SHP77 treated with DMSO at 0.1 percent for 48 hours (cell line): ENCODE measurements at regions not wholly inside any gene's neighbourhood (a gene's known extent, or its start where the extent isn't known, plus 50 kb on each side); places are given as distances from the start of the nearest gene placed in this dataset.

Experiments used
- DNase-seq: peaks from one replicate; lab custom pipeline; 2025; lab: John Stamatoyannopoulos, UW

DNA sequence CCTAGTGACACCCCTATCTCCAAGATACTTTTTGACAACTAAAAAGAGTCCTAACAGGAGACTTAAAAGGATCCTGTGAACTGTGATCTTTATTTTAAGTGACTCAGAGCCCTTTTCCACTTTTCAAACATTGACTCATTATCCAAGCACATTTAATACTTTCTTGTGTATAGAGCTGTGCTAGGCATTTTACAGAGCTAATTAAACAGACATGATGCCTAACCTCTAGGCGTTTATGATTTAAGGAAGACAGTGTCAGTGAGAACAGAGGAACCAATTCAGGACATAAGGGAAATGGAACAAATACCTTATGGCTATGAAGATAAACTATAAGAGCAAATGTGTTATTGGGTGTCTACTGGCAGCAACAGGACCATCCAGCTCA, 282.6 kb downstream of the TPBG start:
- DNase-seq: no peak

GRCh38 chr6:82651845-82652335, 288.3 kb downstream of the TPBG start:
- DNase-seq: no peak

- DNase-seq: no peak
These were observed 315.6 kb downstream of the TPBG start for GRCh38 chr6:82679232-82679631.

DNA sequence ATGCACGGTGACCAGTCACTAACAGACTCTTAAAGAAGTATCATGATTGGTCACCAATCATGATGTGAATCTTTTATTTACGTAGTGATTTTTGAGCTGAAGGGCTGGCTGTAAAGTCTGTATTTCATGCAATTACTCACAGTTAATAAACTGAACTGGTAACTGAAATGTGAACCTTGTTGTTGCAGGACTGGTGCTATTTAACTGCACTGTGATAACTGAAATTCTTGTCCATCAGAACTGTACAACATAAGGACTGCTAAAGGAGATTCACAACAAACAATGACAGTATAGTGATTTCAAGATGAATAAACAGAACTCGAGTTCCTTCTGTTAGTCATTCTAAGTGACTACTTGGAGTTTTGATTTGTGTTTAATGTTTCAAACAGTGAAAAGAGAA, 316.6 kb downstream of the TPBG start:
- DNase-seq: no peak

DNA sequence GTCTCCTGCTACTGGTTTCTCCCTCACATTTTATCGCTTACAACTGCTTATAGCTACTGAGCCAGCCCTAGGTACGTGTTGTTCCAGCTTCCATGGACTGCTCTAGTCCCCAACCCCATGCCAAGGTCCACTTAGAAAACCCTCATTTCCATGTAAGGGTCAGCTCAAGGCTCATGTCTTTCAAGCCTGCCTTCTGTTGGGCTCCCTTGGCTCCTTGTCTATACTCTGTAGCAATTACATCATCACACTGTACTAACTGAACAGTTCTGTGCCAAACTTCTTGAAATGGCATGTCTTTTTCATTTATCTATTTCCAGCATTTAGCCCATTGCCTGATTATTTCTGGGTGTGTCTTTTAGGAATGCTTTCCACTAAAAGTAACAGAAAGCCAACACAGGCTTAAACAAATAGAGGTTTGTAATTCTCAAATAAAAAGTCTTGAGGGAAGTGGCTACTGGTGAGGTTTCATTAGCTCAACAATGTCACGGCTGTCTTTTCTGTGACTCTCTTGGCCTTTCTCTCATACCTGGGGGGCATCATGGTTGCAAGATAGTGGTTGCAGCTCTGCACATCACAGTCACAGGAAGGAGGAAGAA, 317.6 kb downstream of the TPBG start:
- DNase-seq: no peak

- no peak for DNase-seq
These were observed 323.1 kb downstream of the TPBG start for GRCh38 chr6:82686719-82687118.

DNA sequence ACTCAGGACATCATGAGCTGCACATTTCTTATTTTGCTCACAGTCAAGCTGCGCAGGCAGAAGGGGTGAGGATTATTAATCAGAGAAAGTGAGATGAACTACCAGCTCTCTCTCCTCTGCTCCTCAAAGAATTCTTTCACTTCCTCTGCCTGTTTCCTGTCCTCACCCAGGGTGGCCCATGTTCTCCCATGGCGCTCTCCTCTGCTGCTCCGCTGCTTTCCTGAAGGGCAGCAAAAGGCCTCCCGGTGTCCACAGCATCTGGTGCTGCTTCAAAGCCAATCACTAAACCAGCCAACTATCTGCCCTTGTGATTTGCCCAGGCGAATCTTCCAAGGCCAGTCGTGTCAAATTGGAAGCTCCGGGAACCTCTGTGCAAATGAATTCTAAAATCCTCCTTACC, 324.2 kb downstream of the TPBG start:
- DNase-seq: no peak

DNA sequence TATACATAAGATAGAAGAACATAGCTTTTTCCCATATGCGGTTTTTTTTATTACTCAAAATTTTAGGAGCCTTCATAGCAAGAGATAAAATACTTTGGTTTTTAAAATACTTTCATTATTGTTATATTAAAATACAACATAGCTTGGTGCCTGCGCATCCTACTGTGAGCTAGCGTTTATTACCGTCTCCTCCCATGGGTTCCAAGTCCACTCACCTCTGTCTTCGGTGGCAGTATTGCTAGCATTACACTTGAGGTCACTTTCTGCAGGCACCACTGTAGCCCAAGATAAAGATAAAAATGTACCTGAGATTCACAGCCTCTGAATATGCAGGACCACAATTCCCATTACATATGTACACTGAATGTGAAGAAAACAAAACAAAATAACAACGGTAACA, 326.7 kb downstream of the TPBG start:
- DNase-seq: no peak

DNA sequence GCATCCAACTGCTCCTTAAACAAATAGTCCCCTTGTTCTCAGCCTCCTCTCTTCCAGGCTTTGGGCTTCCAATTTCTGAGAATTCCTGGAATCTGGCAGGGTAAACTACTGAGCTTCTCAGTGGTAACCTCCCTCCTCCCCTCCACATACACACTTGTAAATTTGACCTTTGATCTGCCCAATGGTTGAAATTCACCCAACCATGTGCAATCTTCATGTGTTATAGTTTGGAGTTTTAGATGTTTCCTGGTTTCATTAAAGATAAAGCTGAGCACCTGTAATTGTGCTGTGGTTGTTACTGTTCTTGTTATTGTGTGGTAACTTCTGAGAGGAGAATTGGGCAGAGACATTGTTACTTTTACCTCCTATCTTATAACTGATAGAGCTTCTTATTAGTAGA, 328.4 kb downstream of the TPBG start:
- DNase-seq: no peak

- DNase-seq: peak; percentile 81
These were observed 329.5 kb downstream of the TPBG start for GRCh38 chr6:82693094-82693493.

GRCh38 chr6:82701341-82701740, 337.7 kb downstream of the TPBG start:
- DNase-seq: no peak

- no peak for DNase-seq
These were observed 339.0 kb downstream of the TPBG start for GRCh38 chr6:82702574-82702973.

DNA sequence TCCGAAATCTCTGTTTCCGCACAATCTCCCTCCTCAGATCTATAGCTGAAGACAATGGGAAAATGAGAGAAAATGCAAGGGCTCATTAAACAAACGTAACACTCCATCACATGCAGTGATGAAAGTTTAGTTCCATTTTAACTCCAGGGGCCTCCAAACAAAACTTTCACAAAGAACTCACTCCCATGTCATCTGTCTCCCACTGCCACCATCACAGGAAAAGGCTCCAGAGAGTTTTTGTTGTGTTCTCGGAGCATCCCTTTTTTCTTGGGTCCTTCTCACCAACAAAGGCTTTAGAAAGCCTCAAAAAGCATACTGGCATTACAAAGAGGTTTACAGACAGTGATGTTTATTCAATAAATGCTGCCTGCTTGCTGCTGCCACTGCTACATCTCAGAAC, 339.6 kb downstream of the TPBG start:
- no peak for DNase-seq

- DNase-seq: no peak
These were observed 340.4 kb downstream of the TPBG start for GRCh38 chr6:82704045-82704444.

- no peak for DNase-seq
These were observed 342.0 kb downstream of the TPBG start for GRCh38 chr6:82705579-82705978.

DNA sequence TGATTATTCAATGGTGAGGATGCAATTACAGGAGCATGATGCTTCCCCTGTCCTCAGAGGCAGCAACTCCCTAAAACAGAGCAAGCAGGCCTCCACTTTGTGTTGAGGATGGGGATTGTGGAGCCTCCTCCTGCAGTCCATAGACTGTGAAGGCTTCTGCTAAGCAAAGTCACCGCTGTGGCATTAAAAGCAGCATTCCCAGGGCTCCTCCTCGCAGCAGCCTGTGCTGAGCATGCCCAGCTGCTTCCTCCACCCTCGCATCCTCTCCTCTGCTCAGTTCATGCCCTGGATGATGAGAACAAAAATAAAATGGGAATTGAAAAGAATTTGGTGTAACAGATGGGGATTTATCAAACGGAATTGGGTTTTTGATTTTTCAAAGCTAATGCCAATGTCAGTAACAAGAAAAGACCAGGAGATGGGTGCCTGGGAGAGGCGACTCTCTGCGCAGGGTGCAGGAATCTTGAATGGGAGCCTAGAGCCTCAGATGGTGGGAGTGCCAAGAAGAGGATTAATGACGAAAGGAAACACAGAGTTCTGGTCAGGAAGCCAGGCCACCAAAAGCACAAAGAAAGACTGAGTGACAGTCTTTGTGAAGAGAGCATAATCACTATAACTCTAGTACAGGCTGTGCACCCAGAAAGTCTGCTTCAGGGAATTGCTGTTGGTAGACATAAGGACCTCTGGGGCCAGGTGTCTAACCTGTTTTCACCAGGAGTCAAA, 347.6 kb downstream of the TPBG start:
- DNase-seq: no peak

- no peak for DNase-seq
These were observed 348.4 kb downstream of the TPBG start for GRCh38 chr6:82711971-82712370.

DNA sequence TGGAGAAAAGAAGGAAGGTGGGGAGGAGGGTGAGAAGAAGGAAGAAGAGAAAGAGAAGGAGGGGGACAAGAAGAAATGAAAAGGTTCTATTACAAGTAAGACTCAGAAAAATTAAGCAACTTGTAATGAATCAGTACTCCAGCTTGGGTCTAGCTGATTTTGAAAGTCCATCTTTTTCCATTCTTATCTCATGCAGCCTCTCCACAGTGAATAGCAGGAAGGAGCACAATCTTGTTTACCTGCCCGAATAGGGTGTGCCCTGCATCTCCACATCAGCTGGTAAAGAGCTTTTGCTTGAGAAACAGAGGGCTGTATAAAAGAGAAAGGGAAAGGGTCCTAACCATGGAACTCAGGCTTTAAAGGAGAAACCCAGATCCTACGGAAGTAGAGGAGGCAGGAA, 348.8 kb downstream of the TPBG start:
- no peak for DNase-seq

- DNase-seq: no peak
These were observed 349.2 kb downstream of the TPBG start for GRCh38 chr6:82712826-82713225.

- DNase-seq: no peak
These were observed 344.6 kb downstream of the UBE3D start for GRCh38 chr6:82720992-82721391.

GRCh38 chr6:82735790-82736189, 329.9 kb downstream of the UBE3D start:
- DNase-seq: no peak

DNA sequence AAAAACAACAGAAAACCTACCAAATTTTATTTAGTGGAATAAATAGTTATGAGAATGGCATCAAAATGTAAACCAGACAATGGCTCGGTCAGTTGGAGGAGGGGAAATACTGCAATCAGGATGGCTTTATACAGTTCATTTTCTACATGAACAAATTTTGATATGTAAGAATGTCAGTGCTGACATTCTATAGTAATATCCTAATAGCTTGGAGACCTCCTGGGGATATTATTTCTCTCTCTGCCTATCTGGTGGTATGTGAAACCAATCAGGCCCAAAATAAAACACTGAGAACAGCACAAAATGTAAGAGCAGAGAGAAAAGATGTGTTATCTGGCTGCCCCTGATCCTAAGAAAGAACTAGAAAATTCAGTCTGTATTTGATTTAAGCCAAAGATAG, 327.7 kb downstream of the UBE3D start:
- DNase-seq: no peak

- DNase-seq: no peak
These were observed 326.9 kb downstream of the UBE3D start for GRCh38 chr6:82738773-82739172.

DNA sequence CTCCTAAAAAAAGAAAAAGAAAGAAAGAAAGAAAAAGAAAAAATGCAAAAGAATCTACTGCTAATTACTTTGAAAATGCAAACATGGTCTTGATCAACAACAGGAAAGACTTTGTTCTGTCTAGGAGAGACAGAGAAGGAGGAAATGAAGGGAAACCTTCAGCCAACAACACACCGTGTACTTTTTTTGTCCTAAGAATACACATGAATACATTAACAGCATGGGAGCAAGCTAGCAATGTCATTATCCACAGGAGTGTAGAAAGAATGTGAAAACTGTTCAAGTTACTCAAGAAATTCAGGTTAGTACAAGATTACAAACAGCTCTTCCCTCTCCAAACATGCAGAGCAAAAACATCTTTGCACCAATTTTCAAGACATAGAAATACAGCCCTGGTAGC, 326.3 kb downstream of the UBE3D start:
- no peak for DNase-seq
